Activated T-helper 2 cell treated with anti-CD3 and anti-CD28 coated beads, Interferon-gamma antibody, Interleukin-2, Interleukin-4, amounts not matched to agents 10 μg/mL and 5 μg/mL and 100 μg/mL, durations not matched to agents 14 hours and 24 hours and 36 hours (primary cell): ENCODE measurements at regions not wholly inside any gene's neighbourhood (a gene's known extent, or its start where the extent isn't known, plus 50 kb on each side); places are given as distances from the start of the nearest gene placed in this dataset.
"Not testable (repeated sequence)": the region's sequence is repeated elsewhere in the genome, so short reads cannot be mapped to it uniquely, and the experiment has no call there.

Source experiments
- DNase-seq: peaks from one replicate; pipeline ENCODE4 v3.0.0; 2021; ENCODE audit warnings: low spot score
- H3K27ac Mint-ChIP-seq: one replicate; pipeline ENCODE4 v1.8.0; 2021; ENCODE audit warnings: mixed read lengths
- H3K27me3 Mint-ChIP-seq: one replicate; pipeline ENCODE4 v1.8.0; 2021; ENCODE audit warnings: low read depth, mixed read lengths
- H3K36me3 Mint-ChIP-seq: one replicate; pipeline ENCODE4 v1.8.0; 2021; ENCODE audit warnings: low read depth, mixed read lengths
- H3K4me1 Mint-ChIP-seq: one replicate; pipeline ENCODE4 v1.8.0; 2021; ENCODE audit warnings: low read depth, mixed read lengths
- H3K4me3 Mint-ChIP-seq: one replicate; pipeline ENCODE4 v1.8.0; 2021; ENCODE audit warnings: low read depth, mild to moderate bottlenecking, moderate library complexity, mixed read lengths
- H3K9me3 Mint-ChIP-seq: one replicate; pipeline ENCODE4 v1.8.0; 2021; ENCODE audit warnings: mixed read lengths
- intact Hi-C: fragments of 100-400 bp; cut with micrococcal nuclease; formaldehyde crosslinking; loops from one replicate; pipeline ENCODE4 v1.15.1; 2023

- Mint-ChIP-seq H3K4me1 (no peaks in the 10 kb centered on the region), H3K4me3 (no peak overlapping the region), H3K36me3 (no peaks in the 10 kb centered on the region), H3K27me3 (no peaks in the 10 kb centered on the region), H3K27ac (no peak overlapping the region), H3K9me3 (no peaks in the 10 kb centered on the region)
- intact Hi-C loops, result no loop called here
- DNase-seq, result no peak
Measured at GRCh38 chr5:42036379-42036778, 111.3 kb downstream of the FBXO4 start.

- no peak for DNase-seq
- Mint-ChIP-seq H3K36me3 (no peaks in the 10 kb centered on the region), H3K4me3 (no peak overlapping the region), H3K9me3 (no peaks in the 10 kb centered on the region), H3K27me3 (no peaks in the 10 kb centered on the region), H3K27ac (no peak overlapping the region), H3K4me1 (no peaks in the 10 kb centered on the region)
- intact Hi-C loops, result no loop called here
Measured at GRCh38 chr5:42037379-42037932, 112.4 kb downstream of the FBXO4 start.

GRCh38 chr5:42043400-42043799, 118.3 kb downstream of the FBXO4 start:
- H3K27ac Mint-ChIP-seq, result no peak overlapping the region
- no peak for DNase-seq
- intact Hi-C loops, result no loop called here
- H3K27me3 Mint-ChIP-seq, result peaks cover 33% of the 10 kb centered on the region
- H3K9me3 Mint-ChIP-seq, result no peaks in the 10 kb centered on the region
- H3K4me1 Mint-ChIP-seq, result no peaks in the 10 kb centered on the region
- no peak overlapping the region for H3K4me3 Mint-ChIP-seq
- no peaks in the 10 kb centered on the region for H3K36me3 Mint-ChIP-seq

GRCh38 chr5:42057254-42057690, 132.2 kb downstream of the FBXO4 start:
- no peak overlapping the region for H3K27ac Mint-ChIP-seq
- peaks cover 9% of the 10 kb centered on the region for H3K27me3 Mint-ChIP-seq
- no peaks in the 10 kb centered on the region for H3K4me1 Mint-ChIP-seq
- H3K9me3 Mint-ChIP-seq, result no peaks in the 10 kb centered on the region
- no peaks in the 10 kb centered on the region for H3K36me3 Mint-ChIP-seq
- DNase-seq, result peak; percentile 30
- no peak overlapping the region for H3K4me3 Mint-ChIP-seq
- intact Hi-C loops, result loop anchor here (1.0 to 10.0 kb wide), 2 partner anchors 201 to 352 kb away; no protein-coding TSS in a partner anchor

GRCh38 chr5:42059291-42059690, 134.2 kb downstream of the FBXO4 start:
- Mint-ChIP-seq H3K27ac (no peak overlapping the region), H3K9me3 (no peaks in the 10 kb centered on the region), H3K4me3 (no peak overlapping the region), H3K27me3 (peaks cover 4% of the 10 kb centered on the region), H3K36me3 (no peaks in the 10 kb centered on the region), H3K4me1 (no peaks in the 10 kb centered on the region)
- no peak for DNase-seq
- intact Hi-C loops, result loop anchor here (10.0 kb wide), 1 partner anchor 354 kb away; no protein-coding TSS in a partner anchor

GRCh38 chr5:42059778-42060464, 134.8 kb downstream of the FBXO4 start:
- intact Hi-C loops, result loop anchor here (10.0 kb wide), 1 partner anchor 355 kb away; no protein-coding TSS in a partner anchor
- no peaks in the 10 kb centered on the region for H3K36me3 Mint-ChIP-seq
- H3K9me3 Mint-ChIP-seq, result no peaks in the 10 kb centered on the region
- no peaks in the 10 kb centered on the region for H3K4me1 Mint-ChIP-seq
- peaks cover 4% of the 10 kb centered on the region for H3K27me3 Mint-ChIP-seq
- H3K27ac Mint-ChIP-seq, result no peak overlapping the region
- H3K4me3 Mint-ChIP-seq, result no peak overlapping the region
- DNase-seq, result no peak

GRCh38 chr5:42061121-42061520, 136.0 kb downstream of the FBXO4 start:
- intact Hi-C loops, result no loop called here
- Mint-ChIP-seq H3K27me3 (peaks cover 4% of the 10 kb centered on the region), H3K4me1 (no peaks in the 10 kb centered on the region), H3K27ac (no peak overlapping the region), H3K4me3 (no peak overlapping the region), H3K9me3 (no peaks in the 10 kb centered on the region), H3K36me3 (no peaks in the 10 kb centered on the region)
- DNase-seq, result no peak

- H3K36me3 Mint-ChIP-seq, result no peaks in the 10 kb centered on the region
- no peaks in the 10 kb centered on the region for H3K9me3 Mint-ChIP-seq
- H3K4me1 Mint-ChIP-seq, result no peaks in the 10 kb centered on the region
- H3K4me3 Mint-ChIP-seq, result no peak overlapping the region
- no peak overlapping the region for H3K27ac Mint-ChIP-seq
- peaks cover 2% of the 10 kb centered on the region for H3K27me3 Mint-ChIP-seq
- intact Hi-C loops, result no loop called here
- DNase-seq, result no peak
Measured at GRCh38 chr5:42064821-42065220, 139.7 kb downstream of the FBXO4 start.

GRCh38 chr5:42066131-42066530, 141.1 kb downstream of the FBXO4 start:
- no peaks in the 10 kb centered on the region for H3K4me1 Mint-ChIP-seq
- H3K27ac Mint-ChIP-seq, result no peak overlapping the region
- intact Hi-C loops, result no loop called here
- peaks cover 2% of the 10 kb centered on the region for H3K27me3 Mint-ChIP-seq
- H3K4me3 Mint-ChIP-seq, result no peak overlapping the region
- no peaks in the 10 kb centered on the region for H3K9me3 Mint-ChIP-seq
- no peak for DNase-seq
- no peaks in the 10 kb centered on the region for H3K36me3 Mint-ChIP-seq

- intact Hi-C loops, result no loop called here
- no peak overlapping the region for H3K4me3 Mint-ChIP-seq
- no peaks in the 10 kb centered on the region for H3K4me1 Mint-ChIP-seq
- H3K27ac Mint-ChIP-seq, result no peak overlapping the region
- H3K27me3 Mint-ChIP-seq, result peaks cover 2% of the 10 kb centered on the region
- DNase-seq, result no peak
- H3K36me3 Mint-ChIP-seq, result no peaks in the 10 kb centered on the region
- no peaks in the 10 kb centered on the region for H3K9me3 Mint-ChIP-seq
Measured at GRCh38 chr5:42074353-42074752, 149.3 kb downstream of the FBXO4 start.

- H3K4me1 Mint-ChIP-seq, result no peaks in the 10 kb centered on the region
- no peaks in the 10 kb centered on the region for H3K9me3 Mint-ChIP-seq
- intact Hi-C loops, result no loop called here
- no peak for DNase-seq
- no peak overlapping the region for H3K4me3 Mint-ChIP-seq
- H3K27ac Mint-ChIP-seq, result no peak overlapping the region
- H3K27me3 Mint-ChIP-seq, result no peaks in the 10 kb centered on the region
- no peaks in the 10 kb centered on the region for H3K36me3 Mint-ChIP-seq
Measured at GRCh38 chr5:42089705-42090104, 164.6 kb downstream of the FBXO4 start.

GRCh38 chr5:42090162-42090561, 165.1 kb downstream of the FBXO4 start:
- Mint-ChIP-seq H3K4me3 (no peak overlapping the region), H3K4me1 (no peaks in the 10 kb centered on the region), H3K27me3 (no peaks in the 10 kb centered on the region), H3K36me3 (no peaks in the 10 kb centered on the region), H3K9me3 (no peaks in the 10 kb centered on the region), H3K27ac (no peak overlapping the region)
- no peak for DNase-seq
- intact Hi-C loops, result no loop called here

GRCh38 chr5:42099846-42100245, 174.8 kb downstream of the FBXO4 start:
- H3K27me3 Mint-ChIP-seq, H3K4me3 Mint-ChIP-seq, H3K36me3 Mint-ChIP-seq, H3K4me1 Mint-ChIP-seq, H3K9me3 Mint-ChIP-seq, H3K27ac Mint-ChIP-seq, DNase-seq, intact Hi-C loops: not testable (repeated sequence)
